GF-D8 (cell line): ENCODE measurements at regions not wholly inside any gene's neighbourhood (a gene's known extent, or its start where the extent isn't known, plus 50 kb on each side); places are given as distances from the start of the nearest gene placed in this dataset.
"Not testable (repeated sequence)": the region's sequence is repeated elsewhere in the genome, so short reads cannot be mapped to it uniquely, and the experiment has no call there.

Experiments used
- DNase-seq: peaks from one replicate; lab custom pipeline; 2025; lab: John Stamatoyannopoulos, UW

- DNase-seq, result no peak
Measured at GRCh38 chr4:117560329-117560728, 474.0 kb upstream of the NDST3 start.

- DNase-seq, result no peak
Measured at GRCh38 chr4:117574085-117574484, 460.2 kb upstream of the NDST3 start.

- DNase-seq, result no peak
Measured at GRCh38 chr4:117575850-117576249, 458.4 kb upstream of the NDST3 start.

GRCh38 chr4:117577686-117578311 lies 456.5 kb upstream of the NDST3 start:
- DNase-seq, result no peak

- no peak for DNase-seq
Measured at GRCh38 chr4:117588771-117589170, 445.5 kb upstream of the NDST3 start.

GRCh38 chr4:117596917-117597480 lies 437.3 kb upstream of the NDST3 start:
- DNase-seq, result no peak

GRCh38 chr4:117599393-117599792 lies 434.9 kb upstream of the NDST3 start:
- DNase-seq, result not testable (repeated sequence)

- DNase-seq, result not testable (repeated sequence)
Measured at GRCh38 chr4:117600936-117601335, 433.4 kb upstream of the NDST3 start.

GRCh38 chr4:117610706-117611308 lies 423.5 kb upstream of the NDST3 start:
- DNase-seq, result no peak

GRCh38 chr4:117621673-117622072 lies 412.6 kb upstream of the NDST3 start:
- DNase-seq, result no peak

- DNase-seq, result no peak
Measured at GRCh38 chr4:117623326-117623725, 411.0 kb upstream of the NDST3 start.

GRCh38 chr4:117626664-117627063 lies 407.6 kb upstream of the NDST3 start:
- no peak for DNase-seq

- no peak for DNase-seq
Measured at GRCh38 chr4:117634716-117635115, 399.6 kb upstream of the NDST3 start.

GRCh38 chr4:117637347-117637746 lies 396.9 kb upstream of the NDST3 start:
- DNase-seq, result no peak

GRCh38 chr4:117640836-117641235 lies 393.4 kb upstream of the NDST3 start:
- DNase-seq, result no peak

GRCh38 chr4:117641519-117641918 lies 392.8 kb upstream of the NDST3 start:
- no peak for DNase-seq

GRCh38 chr4:117654079-117654478 lies 380.2 kb upstream of the NDST3 start:
- DNase-seq, result no peak

GRCh38 chr4:117660668-117661067 lies 373.6 kb upstream of the NDST3 start:
- no peak for DNase-seq

- no peak for DNase-seq
Measured at GRCh38 chr4:117661091-117662072, 372.9 kb upstream of the NDST3 start.

GRCh38 chr4:117664706-117665444 lies 369.4 kb upstream of the NDST3 start:
- no peak for DNase-seq

- DNase-seq, result no peak
Measured at GRCh38 chr4:117676153-117676552, 358.1 kb upstream of the NDST3 start.

GRCh38 chr4:117678861-117679260 lies 355.4 kb upstream of the NDST3 start:
- DNase-seq, result no peak
